SK-N-SH (cell line): ENCODE measurements at regions not wholly inside any gene's neighbourhood (a gene's known extent, or its start where the extent isn't known, plus 50 kb on each side); places are given as distances from the start of the nearest gene placed in this dataset.

Source experiments
- CTCF ChIA-PET: fragments of 300-600, 350-600 bp; formaldehyde crosslinking; extraction: SDS; loops from one replicate; lab custom pipeline; 2021; lab: Yijun Ruan, JAX
- POLR2A ChIA-PET: fragments of 350-600 bp; sonication (Branson Sonifier 250); formaldehyde crosslinking; extraction: SDS; loops from one replicate; lab custom pipeline; 2020; ENCODE audit warnings: antibody characterized with exemption, inconsistent platforms; lab: Yijun Ruan, JAX
- DNase-seq: peaks from one replicate; pipeline ENCODE4 v3.0.0; 2012
- H2AFZ ChIP-seq: fragments of 200-600 bp; sonication (generic); 2 replicates; pipeline ENCODE4 v1.8.1; 2016; ENCODE audit warnings: antibody characterized with exemption, mild to moderate bottlenecking, low read depth
- H3F3A ChIP-seq: fragments of 200-600 bp; sonication (generic); replicated peaks from 2 replicates; pipeline ENCODE3; 2016; ENCODE audit warnings: antibody characterized with exemption, mild to moderate bottlenecking; ENCODE audit not compliant: insufficient read depth
- H3K27ac ChIP-seq, 2 experiments: fragments of 200-500 bp in 1 of 2; fragments of 200-600 bp in 1 of 2; sonication (Bioruptor generic) in 1 of 2; sonication (generic), shearing (Covaris generic) in 1 of 2; 2 replicates each; pipeline versions ENCODE4 v1.5.1 to v1.6.1; 2014 to 2016; ENCODE audit warnings: low read depth in 2 of 2, inconsistent platforms in 1 of 2, low read length in 1 of 2, mild to moderate bottlenecking in 1 of 2, mixed read lengths in 1 of 2
- H3K27me3 ChIP-seq: fragments of 200-600 bp; sonication (generic), shearing (Covaris generic); 2 replicates; pipeline ENCODE4 v1.6.1; 2016; ENCODE audit warnings: mixed run types; ENCODE audit not compliant: insufficient read depth
- H3K36me3 ChIP-seq, 2 experiments: fragments of 200-500 bp in 1 of 2; fragments of 200-600 bp in 1 of 2; sonication (Bioruptor generic) in 1 of 2; sonication (generic) in 1 of 2; replicated peaks in 1 of 2; 2 replicates each; pipeline versions ENCODE3 to v1.5.1; 2014 to 2016; ENCODE audit warnings: low read length in 1 of 2, mild to moderate bottlenecking in 1 of 2; ENCODE audit not compliant: insufficient read depth in 2 of 2, control insufficient read depth in 1 of 2
- H3K4me1 ChIP-seq, 2 experiments: fragments of 200-500 bp in 1 of 2; fragments of 200-600 bp in 1 of 2; sonication (Bioruptor generic) in 1 of 2; sonication (generic), shearing (Covaris generic) in 1 of 2; 2 replicates each; pipeline versions ENCODE4 v1.5.1 to v1.6.1; 2014 to 2016; ENCODE audit warnings: low read depth in 1 of 2, low read length in 1 of 2, mixed run types in 1 of 2; ENCODE audit not compliant: insufficient read depth in 2 of 2, control insufficient read depth in 1 of 2
- H3K4me2 ChIP-seq: fragments of 200-600 bp; sonication (generic), shearing (Covaris generic); 2 replicates; pipeline ENCODE4 v1.6.1; 2017; ENCODE audit warnings: mixed run types
- H3K4me3 ChIP-seq, 2 experiments: fragments of 200-500 bp in 1 of 2; fragments of 200-600 bp in 1 of 2; sonication (Bioruptor generic) in 1 of 2; sonication (generic), shearing (Covaris generic) in 1 of 2; 2 replicates each; pipeline versions ENCODE4 v1.5.1 to v1.8.1; 2014 to 2016; ENCODE audit warnings: low read depth in 2 of 2, inconsistent platforms in 1 of 2, low read length in 1 of 2, mild to moderate bottlenecking in 1 of 2, mixed read lengths in 1 of 2, moderate library complexity in 1 of 2
- H3K79me2 ChIP-seq: fragments of 200-600 bp; sonication (generic); 2 replicates; pipeline ENCODE4 v1.8.1; 2017; ENCODE audit warnings: mild to moderate bottlenecking; ENCODE audit not compliant: insufficient read depth
- H3K9ac ChIP-seq: fragments of 200-600 bp; sonication (generic); 2 replicates; pipeline ENCODE4 v1.6.1; 2017; ENCODE audit warnings: mixed run types
- H3K9me2 ChIP-seq: fragments of 200-600 bp; sonication (generic); 2 replicates; pipeline ENCODE4 v1.6.1; 2017; ENCODE audit warnings: mixed run types
- H3K9me3 ChIP-seq: fragments of 200-600 bp; sonication (generic); 2 replicates; pipeline ENCODE4 v1.6.1; 2017; ENCODE audit warnings: mixed run types, mild to moderate bottlenecking, moderate library complexity
- H4K20me1 ChIP-seq: fragments of 200-600 bp; sonication (generic); 2 replicates; pipeline ENCODE4 v1.6.1; 2017; ENCODE audit warnings: mild to moderate bottlenecking, mixed run types; ENCODE audit not compliant: insufficient read depth
- CHD2 ChIP-seq: fragments of 150-350 bp; IDR thresholded peaks from 2 replicates; pipeline ENCODE4 v1.6.1; 2018; ENCODE audit warnings: low read length; ENCODE audit not compliant: partially characterized antibody
- EP300 ChIP-seq, 2 experiments: IDR thresholded peaks; 2 replicates each; pipeline versions ENCODE4 v1.4.0 to v1.6.1; 2012; ENCODE audit warnings: borderline replicate concordance in 1 of 2, low read depth in 1 of 2, low read length in 1 of 2
- FOSL2 ChIP-seq: IDR thresholded peaks from 2 replicates; pipeline ENCODE4 v1.4.0; 2012; ENCODE audit warnings: low read depth, mild to moderate bottlenecking, moderate library complexity, borderline replicate concordance
- FOXJ3 ChIP-seq: sonication (generic); formaldehyde crosslinking; IDR thresholded peaks from 2 replicates; pipeline ENCODE4 v1.5.1; 2020; ENCODE audit warnings: mild to moderate bottlenecking, missing genetic modification reagents
- GATA2 ChIP-seq: sonication (generic); formaldehyde crosslinking; IDR thresholded peaks from 2 replicates; pipeline ENCODE4 v1.5.0; 2020; ENCODE audit warnings: mild to moderate bottlenecking, missing genetic modification reagents
- IRF3 ChIP-seq: fragments of 150-350 bp; IDR thresholded peaks from 2 replicates; pipeline ENCODE4 v1.6.1; 2016; ENCODE audit warnings: mild to moderate bottlenecking, low read depth, low read length
- JUND ChIP-seq: IDR thresholded peaks from 2 replicates; pipeline ENCODE4 v1.4.0; 2012
- MAX ChIP-seq: IDR thresholded peaks from 2 replicates; pipeline ENCODE4 v1.4.0; 2012; ENCODE audit warnings: low read depth
- MXI1 ChIP-seq: IDR thresholded peaks from 2 replicates; pipeline ENCODE4 v1.6.1; 2012; ENCODE audit warnings: mild to moderate bottlenecking, low read depth, low read length, improper control_type of control experiment
- SIN3A ChIP-seq: IDR thresholded peaks from 2 replicates; pipeline ENCODE4 v1.6.1; 2012; ENCODE audit warnings: low read depth, mild to moderate bottlenecking, low read length, moderate library complexity, borderline replicate concordance
- TAF1 ChIP-seq: IDR thresholded peaks from 2 replicates; pipeline ENCODE4 v1.6.1; 2012; ENCODE audit warnings: low read depth, mild to moderate bottlenecking, low read length, moderate library complexity, borderline replicate concordance
- WGBS: methylation state at CpG from one replicate; pipeline ENCODE4 v1.1.6; 2017; ENCODE audit warnings: low lambda C conversion rate; 5-methylcytosine and 5-hydroxymethylcytosine counted together

- CTCF ChIA-PET: no interaction called here
- Histone ChIP-seq H3F3A (no peaks in the 10 kb centered on the region), H2AFZ (no peak overlapping the region), H3K27ac (no peak overlapping the region), H3K4me3 (no peak overlapping the region)
- TF ChIP-seq MXI1 (no peak; the same call in 1 of the 2 replicates), IRF3 (no peak), GATA2 (CRISPR knock-in tag) (peak; percentile 18), EP300 (IDR thresholded peaks at IDR 0.05; ENCODE audit: borderline replicate concordance in 1 of 2, low read depth in 1 of 2, low read length in 1 of 2) (peak in 1 of 2 experiments; percentile 35; a peak in 1 of 4 replicates)
- TF ChIP-seq, all 33 proteins: peak for 2
- Histone ChIP-seq H3K27me3 (no peaks in the 10 kb centered on the region), H3K9ac (no peak overlapping the region), H3K4me2 (no peak overlapping the region), H3K9me3 (no peaks in the 10 kb centered on the region; the same call in 1 of the 2 replicates), H3K4me1 (no peaks in the 10 kb centered on the region; a peak in 1 of 4 replicates), H4K20me1 (no peaks in the 10 kb centered on the region), H3K9me2 (no peaks in the 10 kb centered on the region), H3K79me2 (no peaks in the 10 kb centered on the region), H3K36me3 (no peaks in the 10 kb centered on the region)
- POLR2A ChIA-PET: no interaction called here
- no peak for DNase-seq
These were observed 763.5 kb upstream of the CELF4 start for GRCh38 chr18:38329145-38329544.

GRCh38 chr18:38322206-38322605 is 756.6 kb upstream of the CELF4 start:
- no peaks in the 10 kb centered on the region for H4K20me1 ChIP-seq
- ChIA-PET CTCF (no interaction called here), POLR2A (no interaction called here)
- TF ChIP-seq FOSL2 (no peak), CHD2 (no peak), EP300 (IDR thresholded peaks at IDR 0.05; ENCODE audit: borderline replicate concordance in 1 of 2, low read depth in 1 of 2, low read length in 1 of 2) (no peak), SIN3A (no peak), FOXJ3 (CRISPR knock-in tag) (no peak), JUND (no peak), MAX (no peak), TAF1 (no peak)
- H3K4me1 ChIP-seq: peaks cover 0 to 7% of the 10 kb centered on the region in 2 experiments; a peak in 2 of 4 replicates
- no peaks in the 10 kb centered on the region for H3K9me2 ChIP-seq
- WGBS: 13% methylated on average over 1 of the region's 1 CpG
- H2AFZ ChIP-seq: no peak overlapping the region
- no peaks in the 10 kb centered on the region for H3K27me3 ChIP-seq
- H3K79me2 ChIP-seq: no peaks in the 10 kb centered on the region
- no peak for DNase-seq
- no peaks in the 10 kb centered on the region for H3K36me3 ChIP-seq
- H3K9ac ChIP-seq: no peak overlapping the region
- H3F3A ChIP-seq: no peaks in the 10 kb centered on the region
- H3K4me3 ChIP-seq: no peak overlapping the region
- peak overlapping the region in 1 of 2 experiments; percentile 86; a peak in 2 of 4 replicates for H3K27ac ChIP-seq
- H3K9me3 ChIP-seq: no peaks in the 10 kb centered on the region
- no peak overlapping the region for H3K4me2 ChIP-seq
